Peyer's patch (tissue), 4 donors: ENCODE measurements at regions not wholly inside any gene's neighbourhood (a gene's known extent, or its start where the extent isn't known, plus 50 kb on each side); places are given as distances from the start of the nearest gene placed in this dataset.

ENCODE experiments used
- DNase-seq, 3 donors: peaks; one replicate each; pipeline ENCODE4 v3.0.0-alpha.2; 2017 to 2019
- H3K27ac ChIP-seq, 4 donors: fragments of 200-600 bp; sonication (generic); one replicate each; pipeline ENCODE4 v1.5.1; 2016 to 2019
- H3K27me3 ChIP-seq, 2 donors: fragments of 200-600 bp; sonication (generic); one replicate each; pipeline ENCODE4 v1.5.1; 2019
- H3K36me3 ChIP-seq, 3 donors: fragments of 200-600 bp; sonication (generic); one replicate each; pipeline ENCODE4 v1.5.1; 2016 to 2019
- H3K4me1 ChIP-seq, 4 donors: fragments of 200-600 bp; sonication (generic); one replicate each; pipeline ENCODE4 v1.5.1; 2016 to 2019
- H3K4me3 ChIP-seq, 4 donors: fragments of 200-600 bp; sonication (generic); 1 replicate in 3 of 4; 2 replicates in 1 of 4; pipeline ENCODE4 v1.5.1; 2016 to 2019; ENCODE audit warnings: mild to moderate bottlenecking in 1 of 4
- H3K9me3 ChIP-seq, 4 donors: fragments of 200-600 bp; sonication (generic); one replicate each; pipeline ENCODE4 v1.5.1; 2016 to 2019; ENCODE audit warnings: mild to moderate bottlenecking in 1 of 4
- POLR2A ChIP-seq, 2 donors: fragments of 450-650 bp; IDR thresholded peaks; one replicate each; pipeline ENCODE4 v1.5.1; 2017; ENCODE audit warnings: antibody characterized with exemption in 2 of 2, mild to moderate bottlenecking in 2 of 2, moderate library complexity in 2 of 2
- TF ChIP-seq, protein P1 (sequence below), 6 experiments: fragments of 450-650 bp in 4 of 6; fragments of 200-600 bp in 2 of 6; sonication (generic) in 1 of 6; IDR thresholded peaks; one replicate each; pipeline ENCODE4 v1.5.1; 2017 to 2019; ENCODE audit warnings: antibody characterized with exemption in 6 of 6, mild to moderate bottlenecking in 3 of 6, moderate library complexity in 1 of 6

DNA sequence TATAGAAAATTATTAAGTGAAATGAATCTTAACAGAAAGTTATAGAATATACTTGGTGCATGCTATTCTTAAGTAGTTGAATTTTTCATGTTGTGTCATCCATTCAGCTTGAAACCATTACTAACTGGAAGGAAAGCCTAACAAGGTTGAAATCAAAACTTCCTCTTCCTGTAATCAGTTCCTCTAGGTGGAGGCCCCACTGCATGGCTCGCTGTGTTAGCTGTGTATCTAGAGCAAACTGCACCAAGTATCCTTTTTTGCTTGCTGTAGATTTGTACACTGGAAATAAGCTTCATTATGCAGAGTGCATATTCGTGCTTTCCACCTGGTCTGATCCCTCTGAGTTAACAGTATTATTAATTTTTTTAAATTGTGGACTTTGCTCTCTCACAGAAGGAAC lies 1146.1 kb downstream of the EFNB2 start:
- TF ChIP-seq, protein P1, sequence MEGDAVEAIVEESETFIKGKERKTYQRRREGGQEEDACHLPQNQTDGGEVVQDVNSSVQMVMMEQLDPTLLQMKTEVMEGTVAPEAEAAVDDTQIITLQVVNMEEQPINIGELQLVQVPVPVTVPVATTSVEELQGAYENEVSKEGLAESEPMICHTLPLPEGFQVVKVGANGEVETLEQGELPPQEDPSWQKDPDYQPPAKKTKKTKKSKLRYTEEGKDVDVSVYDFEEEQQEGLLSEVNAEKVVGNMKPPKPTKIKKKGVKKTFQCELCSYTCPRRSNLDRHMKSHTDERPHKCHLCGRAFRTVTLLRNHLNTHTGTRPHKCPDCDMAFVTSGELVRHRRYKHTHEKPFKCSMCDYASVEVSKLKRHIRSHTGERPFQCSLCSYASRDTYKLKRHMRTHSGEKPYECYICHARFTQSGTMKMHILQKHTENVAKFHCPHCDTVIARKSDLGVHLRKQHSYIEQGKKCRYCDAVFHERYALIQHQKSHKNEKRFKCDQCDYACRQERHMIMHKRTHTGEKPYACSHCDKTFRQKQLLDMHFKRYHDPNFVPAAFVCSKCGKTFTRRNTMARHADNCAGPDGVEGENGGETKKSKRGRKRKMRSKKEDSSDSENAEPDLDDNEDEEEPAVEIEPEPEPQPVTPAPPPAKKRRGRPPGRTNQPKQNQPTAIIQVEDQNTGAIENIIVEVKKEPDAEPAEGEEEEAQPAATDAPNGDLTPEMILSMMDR (IDR thresholded peaks at IDR 0.05): no peak
- TF ChIP-seq POLR2A (IDR thresholded peaks at IDR 0.05): no peak
- H3K27me3 ChIP-seq: no peaks in the 10 kb centered on the region
- no peak overlapping the region for H3K27ac ChIP-seq
- no peak overlapping the region for H3K4me3 ChIP-seq
- no peak for DNase-seq
- H3K9me3 ChIP-seq: no peaks in the 10 kb centered on the region
- no peaks in the 10 kb centered on the region for H3K4me1 ChIP-seq
- no peaks in the 10 kb centered on the region for H3K36me3 ChIP-seq

DNA sequence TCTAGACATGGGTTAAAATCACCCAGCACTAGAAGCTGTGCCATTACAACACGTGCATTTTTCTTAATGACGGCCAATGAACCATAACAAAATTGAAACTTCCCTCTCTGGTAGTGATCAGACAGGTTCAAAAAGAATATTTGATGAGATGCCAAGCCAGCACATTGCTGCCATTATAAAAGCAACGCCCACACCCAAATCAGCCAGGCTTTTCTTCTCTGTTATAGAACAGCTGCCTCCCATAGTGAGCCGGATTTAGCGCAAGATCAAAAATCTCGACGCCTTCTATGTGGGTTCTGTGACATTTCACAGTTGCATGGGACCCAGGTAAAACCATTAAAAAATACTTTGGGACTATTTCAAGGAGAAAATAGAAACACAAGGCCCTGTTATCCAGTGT lies 1158.0 kb downstream of the EFNB2 start:
- Histone ChIP-seq H3K27me3 (no peaks in the 10 kb centered on the region), H3K4me3 (no peak overlapping the region), H3K36me3 (no peaks in the 10 kb centered on the region), H3K9me3 (no peaks in the 10 kb centered on the region), H3K27ac (no peak overlapping the region), H3K4me1 (no peaks in the 10 kb centered on the region)
- TF ChIP-seq, protein P1 (IDR thresholded peaks at IDR 0.05): no peak
- no peak for TF ChIP-seq POLR2A (IDR thresholded peaks at IDR 0.05)
- DNase-seq: no peak

DNA sequence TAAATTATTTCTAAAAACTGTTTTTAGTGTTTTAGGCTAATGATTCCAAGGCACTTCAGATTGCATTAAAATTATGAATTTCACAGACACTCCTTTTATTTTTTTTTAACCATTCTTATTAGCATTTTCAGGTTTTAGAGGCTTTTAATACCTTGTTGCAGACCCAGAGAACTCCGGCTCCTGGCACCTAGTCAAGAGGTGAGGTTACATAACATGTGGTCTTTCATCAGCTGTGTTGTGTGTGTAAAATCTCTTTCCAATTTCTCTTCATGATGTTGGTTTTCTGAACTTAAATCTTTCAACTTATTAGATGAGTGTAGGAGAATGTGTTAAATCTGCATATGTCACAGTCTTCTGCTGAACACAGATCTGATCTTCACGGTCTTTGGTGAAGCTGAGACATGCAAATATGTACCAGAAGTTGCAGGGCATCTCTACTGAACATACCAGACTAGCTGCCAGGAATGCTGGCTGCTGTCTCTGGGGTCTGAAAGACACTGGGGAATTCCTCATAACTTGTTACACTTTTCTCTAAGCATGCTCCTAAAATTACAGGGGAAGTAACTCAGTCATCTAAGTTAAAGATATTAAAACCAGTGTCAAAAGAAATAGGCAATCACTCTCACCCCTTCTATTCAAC lies 1165.3 kb downstream of the EFNB2 start:
- Histone ChIP-seq H3K27ac (no peak overlapping the region), H3K9me3 (no peaks in the 10 kb centered on the region), H3K36me3 (no peaks in the 10 kb centered on the region), H3K27me3 (no peaks in the 10 kb centered on the region), H3K4me1 (no peaks in the 10 kb centered on the region), H3K4me3 (no peak overlapping the region)
- TF ChIP-seq, protein P1 (IDR thresholded peaks at IDR 0.05): no peak
- no peak for TF ChIP-seq POLR2A (IDR thresholded peaks at IDR 0.05)
- DNase-seq: no peak

DNA sequence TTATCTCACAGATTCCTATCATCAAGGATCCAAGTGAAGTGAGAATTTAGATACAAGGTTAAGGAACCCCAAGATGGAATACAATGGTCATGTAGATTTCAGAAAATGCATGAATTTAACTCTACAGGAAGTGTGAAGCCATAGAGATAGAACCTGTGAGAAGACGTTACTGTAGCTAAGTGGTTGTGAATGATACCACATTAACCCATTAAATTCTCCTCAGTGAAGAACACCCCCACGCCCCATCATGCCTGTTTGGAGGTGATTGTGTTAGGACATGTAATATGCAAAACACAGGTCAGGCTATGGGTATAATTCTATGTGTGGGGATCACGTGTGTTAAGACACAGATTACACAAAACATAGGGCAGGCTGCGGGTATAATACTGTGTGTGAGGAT lies 1166.7 kb downstream of the EFNB2 start:
- TF ChIP-seq, protein P1 (IDR thresholded peaks at IDR 0.05): no peak
- no peak for TF ChIP-seq POLR2A (IDR thresholded peaks at IDR 0.05)
- H3K36me3 ChIP-seq: no peaks in the 10 kb centered on the region
- DNase-seq: no peak
- no peak overlapping the region for H3K4me3 ChIP-seq
- no peak overlapping the region for H3K27ac ChIP-seq
- H3K9me3 ChIP-seq: no peaks in the 10 kb centered on the region
- H3K27me3 ChIP-seq: no peaks in the 10 kb centered on the region
- H3K4me1 ChIP-seq: no peaks in the 10 kb centered on the region

DNA sequence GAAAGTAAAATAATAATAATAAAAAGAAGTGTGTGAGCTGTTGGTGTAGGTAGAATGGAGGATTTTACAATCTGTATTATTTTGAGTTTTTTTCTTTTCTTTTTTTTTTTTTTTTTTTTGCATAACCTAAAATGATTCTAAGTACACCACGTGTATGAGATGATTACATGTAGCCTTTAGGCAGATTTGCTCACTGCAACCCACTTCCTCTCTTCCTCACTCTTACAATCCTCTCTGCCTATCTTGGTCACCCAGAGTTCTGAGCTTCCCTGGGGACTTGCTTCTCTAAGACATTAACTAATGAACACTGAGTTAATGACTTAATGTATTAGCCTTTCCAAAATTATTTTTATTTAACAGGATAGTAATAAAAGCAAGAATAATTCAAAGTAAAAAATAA lies 1169.6 kb downstream of the EFNB2 start:
- Histone ChIP-seq H3K4me1 (no peaks in the 10 kb centered on the region), H3K9me3 (no peaks in the 10 kb centered on the region), H3K4me3 (no peak overlapping the region), H3K36me3 (no peaks in the 10 kb centered on the region), H3K27me3 (no peaks in the 10 kb centered on the region), H3K27ac (no peak overlapping the region)
- no peak for DNase-seq
- TF ChIP-seq, protein P1 (IDR thresholded peaks at IDR 0.05): no peak
- TF ChIP-seq POLR2A (IDR thresholded peaks at IDR 0.05): no peak
